ENCODE measurements at regions not wholly inside any gene's neighbourhood (a gene's known extent, or its start where the extent isn't known, plus 50 kb on each side); places are given as distances from the start of the nearest gene placed in this dataset.

DNA sequence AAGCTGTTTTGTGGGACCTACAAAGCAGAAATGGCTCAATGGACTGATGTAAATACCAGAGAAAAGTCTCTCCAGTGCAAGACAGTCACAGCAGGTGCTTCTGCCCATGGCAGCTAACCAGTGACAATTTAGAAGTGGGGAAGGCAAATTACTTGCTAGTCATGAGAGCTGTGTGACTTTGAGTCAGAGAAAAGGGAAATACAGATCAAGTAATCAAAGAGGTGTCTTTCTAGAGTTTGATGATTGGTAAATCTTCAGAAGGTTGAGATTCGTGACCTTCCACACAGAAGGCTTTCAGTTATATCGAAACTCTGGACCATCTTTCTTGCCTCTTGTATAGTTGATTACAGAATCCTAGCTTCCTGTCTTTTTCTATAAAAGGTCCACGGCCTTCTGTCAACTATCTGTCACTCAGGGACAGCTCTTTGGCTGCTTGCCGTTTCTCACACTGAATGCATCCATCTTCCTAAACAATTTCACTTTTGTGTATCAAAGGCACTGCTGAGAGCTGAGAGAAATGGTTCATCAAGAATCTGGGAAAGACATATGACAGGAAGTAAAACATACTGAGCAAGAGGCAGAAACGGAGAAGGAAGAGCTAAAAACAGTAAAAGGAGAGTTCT, 993.9 kb upstream of the ACO1 start:
- TF ChIP-seq CTCF (IDR thresholded peaks at IDR 0.05): no peak
- no peak for TF ChIP-seq POLR2A (IDR thresholded peaks at IDR 0.05)

All from right lobe of liver (tissue), 4 donors.